Mesothelial cell of epicardium (in vitro differentiated cells): ENCODE measurements at regions not wholly inside any gene's neighbourhood (a gene's known extent, or its start where the extent isn't known, plus 50 kb on each side); places are given as distances from the start of the nearest gene placed in this dataset.

Experiments used
- DNase-seq, 2 experiments: peaks; one replicate each; pipeline ENCODE4 v3.0.0; 2021; ENCODE audit warnings: low spot score in 2 of 2; ENCODE audit not compliant: unreplicated experiment in 2 of 2
- H3K27ac Mint-ChIP-seq: 2 replicates; pipeline ENCODE4 v1.8.0; 2021; ENCODE audit warnings: mixed read lengths
- H3K27me3 Mint-ChIP-seq: 2 replicates; pipeline ENCODE4 v1.8.0; 2021; ENCODE audit warnings: low read depth, mixed read lengths
- H3K36me3 Mint-ChIP-seq: 2 replicates; pipeline ENCODE4 v1.8.0; 2021; ENCODE audit warnings: mixed read lengths
- H3K4me1 Mint-ChIP-seq: 2 replicates; pipeline ENCODE4 v1.8.0; 2021; ENCODE audit warnings: mixed read lengths
- H3K4me3 Mint-ChIP-seq: 2 replicates; pipeline ENCODE4 v1.8.0; 2021; ENCODE audit warnings: mild to moderate bottlenecking, moderate library complexity, mixed read lengths
- H3K9me3 Mint-ChIP-seq: 2 replicates; pipeline ENCODE4 v1.8.0; 2021; ENCODE audit warnings: mixed read lengths
- TF ChIP-seq, protein P1 (sequence below): fragments of 200-600 bp; sonication (generic); IDR thresholded peaks from one replicate; pipeline ENCODE4 v1.5.0; 2021; ENCODE audit warnings: antibody characterized with exemption; ENCODE audit not compliant: unreplicated experiment

DNA sequence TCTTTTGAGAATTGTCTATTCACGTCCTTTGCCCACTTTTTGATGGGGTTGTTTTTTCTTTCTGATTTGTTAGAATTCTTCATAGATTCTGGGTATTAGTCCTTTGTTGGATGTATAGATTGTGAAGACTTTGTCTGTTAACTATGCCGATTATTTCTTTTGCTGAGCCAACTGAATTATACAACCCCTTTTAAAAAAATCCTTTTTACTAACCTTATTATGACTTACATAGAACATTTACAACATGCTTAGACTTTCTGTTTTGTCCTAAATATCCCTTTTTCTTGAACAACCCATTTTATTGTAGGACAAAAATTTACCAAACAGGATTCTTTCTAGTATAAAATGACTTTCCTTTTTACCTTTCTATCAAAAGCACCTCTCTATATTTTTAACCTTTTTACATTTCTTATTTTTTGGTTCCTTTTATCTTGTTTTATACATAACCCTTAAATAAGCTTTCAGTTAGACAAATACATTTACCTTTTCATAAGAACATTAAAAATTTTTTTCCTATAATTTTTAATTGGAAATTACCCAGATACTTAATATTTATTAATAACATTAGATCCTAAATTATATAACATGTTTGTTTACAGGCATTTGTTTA is 70.4 kb upstream of the TTLL7 start:
- Mint-ChIP-seq H3K4me3 (no peak overlapping the region), H3K9me3 (peaks cover 54% of the 10 kb centered on the region), H3K4me1 (no peaks in the 10 kb centered on the region), H3K27ac (no peak overlapping the region), H3K36me3 (peaks cover 27% of the 10 kb centered on the region), H3K27me3 (no peaks in the 10 kb centered on the region)
- DNase-seq = no peak
- TF ChIP-seq, protein P1, sequence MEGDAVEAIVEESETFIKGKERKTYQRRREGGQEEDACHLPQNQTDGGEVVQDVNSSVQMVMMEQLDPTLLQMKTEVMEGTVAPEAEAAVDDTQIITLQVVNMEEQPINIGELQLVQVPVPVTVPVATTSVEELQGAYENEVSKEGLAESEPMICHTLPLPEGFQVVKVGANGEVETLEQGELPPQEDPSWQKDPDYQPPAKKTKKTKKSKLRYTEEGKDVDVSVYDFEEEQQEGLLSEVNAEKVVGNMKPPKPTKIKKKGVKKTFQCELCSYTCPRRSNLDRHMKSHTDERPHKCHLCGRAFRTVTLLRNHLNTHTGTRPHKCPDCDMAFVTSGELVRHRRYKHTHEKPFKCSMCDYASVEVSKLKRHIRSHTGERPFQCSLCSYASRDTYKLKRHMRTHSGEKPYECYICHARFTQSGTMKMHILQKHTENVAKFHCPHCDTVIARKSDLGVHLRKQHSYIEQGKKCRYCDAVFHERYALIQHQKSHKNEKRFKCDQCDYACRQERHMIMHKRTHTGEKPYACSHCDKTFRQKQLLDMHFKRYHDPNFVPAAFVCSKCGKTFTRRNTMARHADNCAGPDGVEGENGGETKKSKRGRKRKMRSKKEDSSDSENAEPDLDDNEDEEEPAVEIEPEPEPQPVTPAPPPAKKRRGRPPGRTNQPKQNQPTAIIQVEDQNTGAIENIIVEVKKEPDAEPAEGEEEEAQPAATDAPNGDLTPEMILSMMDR = no peak

DNA sequence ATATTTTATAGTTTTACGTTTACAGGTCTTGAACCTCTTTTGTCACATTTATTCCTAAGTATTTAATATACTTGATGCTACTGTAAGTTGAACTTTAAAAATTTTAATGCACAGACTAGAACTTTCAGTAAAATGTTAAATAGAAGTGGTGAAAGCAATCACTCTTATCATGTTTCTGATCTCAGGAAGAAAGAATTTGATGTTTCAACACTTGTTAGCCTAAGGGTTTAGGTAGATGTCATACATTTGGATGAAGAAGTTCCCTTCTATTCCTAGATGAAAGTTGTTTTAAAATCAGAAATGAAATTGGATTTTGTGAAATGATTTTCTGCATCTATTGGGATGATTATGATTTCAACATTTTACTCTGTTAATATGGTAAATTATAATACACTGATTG is 63.6 kb upstream of the TTLL7 start:
- H3K27ac Mint-ChIP-seq = no peak overlapping the region
- no peak for DNase-seq
- no peak overlapping the region for H3K4me3 Mint-ChIP-seq
- TF ChIP-seq, protein P1 = no peak
- no peaks in the 10 kb centered on the region for H3K27me3 Mint-ChIP-seq
- peaks cover 21% of the 10 kb centered on the region for H3K9me3 Mint-ChIP-seq
- H3K36me3 Mint-ChIP-seq = no peaks in the 10 kb centered on the region
- no peaks in the 10 kb centered on the region for H3K4me1 Mint-ChIP-seq

DNA sequence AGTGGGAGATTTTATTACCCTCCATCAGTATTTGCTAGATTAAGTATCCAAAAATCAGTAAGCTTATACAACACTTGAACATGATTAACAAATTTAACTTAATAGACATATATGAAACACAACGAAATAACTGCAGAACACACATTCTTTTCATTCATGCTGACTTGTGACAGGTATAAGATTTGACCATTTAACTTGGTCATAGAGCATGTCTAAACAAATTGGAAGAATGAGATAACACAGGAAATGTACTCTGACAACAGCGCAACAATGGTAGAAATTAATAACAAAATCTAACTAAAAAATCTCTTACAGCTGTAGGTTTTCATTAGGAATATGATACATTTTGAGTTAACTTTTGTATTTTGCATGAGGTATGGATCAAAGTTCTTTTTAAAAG is 62.4 kb upstream of the TTLL7 start:
- Mint-ChIP-seq H3K4me1 (no peaks in the 10 kb centered on the region), H3K27ac (no peak overlapping the region), H3K4me3 (no peak overlapping the region), H3K9me3 (peaks cover 10% of the 10 kb centered on the region), H3K36me3 (no peaks in the 10 kb centered on the region), H3K27me3 (no peaks in the 10 kb centered on the region)
- TF ChIP-seq, protein P1 = no peak
- no peak for DNase-seq

DNA sequence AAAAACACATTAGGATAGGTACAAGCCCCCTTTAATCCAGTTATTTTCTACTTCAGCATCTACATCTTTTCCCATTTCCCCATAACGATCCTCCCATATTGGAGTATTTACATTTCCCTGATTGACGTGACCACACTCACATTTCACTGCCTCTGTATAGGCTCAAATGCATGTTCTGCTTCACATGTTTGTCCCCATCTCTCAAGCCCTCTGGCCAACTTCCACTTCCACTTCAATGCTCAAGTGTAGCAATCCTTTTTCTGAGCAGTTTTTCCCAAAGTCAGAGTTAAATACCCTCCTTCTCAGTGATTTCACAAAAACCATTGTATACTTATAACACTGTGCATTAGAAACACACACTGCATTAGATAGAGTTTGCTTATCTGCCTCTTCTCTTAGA is 61.8 kb upstream of the TTLL7 start:
- TF ChIP-seq, protein P1 = no peak

DNA sequence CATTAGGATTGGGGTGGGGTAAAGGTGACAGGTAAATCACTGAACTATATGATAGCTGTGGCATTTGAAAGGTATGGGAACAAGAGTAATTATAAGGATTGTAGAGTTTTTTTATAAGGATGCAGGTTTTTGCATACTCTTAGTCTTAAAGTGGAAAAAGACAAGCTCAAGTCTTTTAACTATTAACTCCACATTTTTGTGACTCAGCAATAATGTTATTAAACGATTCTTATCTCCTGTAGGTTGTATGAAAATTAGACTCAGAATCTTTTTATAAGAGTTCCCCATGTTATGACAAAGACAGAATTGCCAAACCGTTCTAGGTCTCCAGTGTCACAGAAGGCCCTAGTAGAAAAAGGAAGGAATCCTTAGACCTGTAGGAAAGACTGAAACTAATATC is 49.9 kb upstream of the TTLL7 start:
- Mint-ChIP-seq H3K27me3 (no peaks in the 10 kb centered on the region), H3K4me3 (no peak overlapping the region), H3K4me1 (no peaks in the 10 kb centered on the region), H3K27ac (no peak overlapping the region), H3K9me3 (no peaks in the 10 kb centered on the region), H3K36me3 (no peaks in the 10 kb centered on the region)
- TF ChIP-seq, protein P1 = no peak
- DNase-seq = no peak

More for the DNA sequence above, 61.8 kb upstream of the TTLL7 start:
- no peaks in the 10 kb centered on the region for H3K36me3 Mint-ChIP-seq
- no peak overlapping the region for H3K4me3 Mint-ChIP-seq
- H3K27ac Mint-ChIP-seq = no peak overlapping the region
- no peaks in the 10 kb centered on the region for H3K27me3 Mint-ChIP-seq
- H3K4me1 Mint-ChIP-seq = no peaks in the 10 kb centered on the region
- DNase-seq = no peak
- H3K9me3 Mint-ChIP-seq = peaks cover 6% of the 10 kb centered on the region
